ENCODE measurements at regions not wholly inside any gene's neighbourhood (a gene's known extent, or its start where the extent isn't known, plus 50 kb on each side); places are given as distances from the start of the nearest gene placed in this dataset.

DNA sequence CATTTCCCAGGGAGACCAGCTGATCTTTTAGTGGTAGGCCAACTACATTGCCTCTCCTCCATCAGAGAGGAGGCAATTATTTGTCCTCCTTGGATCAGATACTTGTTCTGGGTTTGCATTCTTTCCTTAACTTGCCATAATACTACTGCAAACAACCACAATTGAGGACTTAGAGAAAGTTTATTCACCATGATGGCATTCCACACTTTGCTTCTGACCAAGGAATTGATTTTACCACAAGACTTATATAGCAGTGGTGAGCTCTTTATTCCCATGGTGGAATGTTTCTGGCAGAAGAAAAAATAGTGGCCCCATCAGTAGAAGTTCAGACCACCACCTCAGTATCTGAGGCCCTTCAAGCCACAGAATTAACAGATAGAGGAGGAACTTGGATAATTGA, 123.9 kb upstream of the PPP3CA start:
- Histone ChIP-seq H3K4me2 (no peak overlapping the region), H3K79me2 (ENCODE audit: low read depth) (no peaks in the 10 kb centered on the region), H3K27me3 (no peaks in the 10 kb centered on the region), H3K36me3 (no peaks in the 10 kb centered on the region), H3F3A (ENCODE audit: low read depth) (no peaks in the 10 kb centered on the region), H2AFZ (replicated peaks) (no peak overlapping the region), H3K27ac (no peak overlapping the region), H3K9me3 (ENCODE audit: low read depth) (no peaks in the 10 kb centered on the region), H3K4me3 (no peak overlapping the region), H3K9ac (no peak overlapping the region), H3K4me1 (no peaks in the 10 kb centered on the region), H4K20me1 (ENCODE audit: low read depth) (no peaks in the 10 kb centered on the region)
- no peak overlapping the region for H3K4me3 Mint-ChIP-seq
- H3K27ac Mint-ChIP-seq = no peak overlapping the region
- no peaks in the 10 kb centered on the region for H3K36me3 Mint-ChIP-seq
- H3K9me3 Mint-ChIP-seq = no peaks in the 10 kb centered on the region
- H3K27me3 Mint-ChIP-seq (ENCODE audit: insufficient read depth, low read depth) = no peaks in the 10 kb centered on the region
- TF ChIP-seq, protein P1, sequence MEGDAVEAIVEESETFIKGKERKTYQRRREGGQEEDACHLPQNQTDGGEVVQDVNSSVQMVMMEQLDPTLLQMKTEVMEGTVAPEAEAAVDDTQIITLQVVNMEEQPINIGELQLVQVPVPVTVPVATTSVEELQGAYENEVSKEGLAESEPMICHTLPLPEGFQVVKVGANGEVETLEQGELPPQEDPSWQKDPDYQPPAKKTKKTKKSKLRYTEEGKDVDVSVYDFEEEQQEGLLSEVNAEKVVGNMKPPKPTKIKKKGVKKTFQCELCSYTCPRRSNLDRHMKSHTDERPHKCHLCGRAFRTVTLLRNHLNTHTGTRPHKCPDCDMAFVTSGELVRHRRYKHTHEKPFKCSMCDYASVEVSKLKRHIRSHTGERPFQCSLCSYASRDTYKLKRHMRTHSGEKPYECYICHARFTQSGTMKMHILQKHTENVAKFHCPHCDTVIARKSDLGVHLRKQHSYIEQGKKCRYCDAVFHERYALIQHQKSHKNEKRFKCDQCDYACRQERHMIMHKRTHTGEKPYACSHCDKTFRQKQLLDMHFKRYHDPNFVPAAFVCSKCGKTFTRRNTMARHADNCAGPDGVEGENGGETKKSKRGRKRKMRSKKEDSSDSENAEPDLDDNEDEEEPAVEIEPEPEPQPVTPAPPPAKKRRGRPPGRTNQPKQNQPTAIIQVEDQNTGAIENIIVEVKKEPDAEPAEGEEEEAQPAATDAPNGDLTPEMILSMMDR (IDR thresholded peaks at IDR 0.05) = no peak
- TF ChIP-seq EZH2phosphoT487 (IDR thresholded peaks at IDR 0.05) (no peak), EZH2 (IDR thresholded peaks at IDR 0.05) (no peak)
- no peak for DNase-seq (ENCODE audit: low spot score)
- no peaks in the 10 kb centered on the region for H3K4me1 Mint-ChIP-seq

DNA sequence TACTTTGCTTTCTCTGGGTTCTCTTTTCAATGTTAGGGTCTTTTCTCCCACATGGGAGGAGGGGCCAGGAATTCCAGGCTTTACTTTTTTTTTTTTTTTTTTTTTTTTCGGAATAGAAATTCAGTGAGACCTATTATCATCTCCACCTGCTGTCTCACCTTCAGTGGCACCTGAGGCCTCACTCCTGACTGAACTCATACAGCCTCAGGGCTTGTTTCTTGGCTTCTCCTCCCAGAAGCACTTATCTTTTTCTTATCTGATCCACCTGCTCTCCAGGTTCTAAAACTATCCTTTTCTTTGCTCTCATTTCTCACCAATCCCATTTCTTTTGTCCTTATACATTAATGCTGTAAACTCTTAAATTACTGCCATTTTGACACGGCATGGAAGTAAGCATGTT, 117.3 kb upstream of the PPP3CA start:
- H3K4me2 ChIP-seq = no peak overlapping the region
- Mint-ChIP-seq H3K36me3 (no peaks in the 10 kb centered on the region), H3K9me3 (no peaks in the 10 kb centered on the region), H3K27ac (no peak overlapping the region), H3K27me3 (ENCODE audit: insufficient read depth, low read depth) (no peaks in the 10 kb centered on the region), H3K4me1 (no peaks in the 10 kb centered on the region), H3K4me3 (no peak overlapping the region)
- no peaks in the 10 kb centered on the region for H4K20me1 ChIP-seq (ENCODE audit: low read depth)
- peaks cover 10% of the 10 kb centered on the region for H3K9me3 ChIP-seq (ENCODE audit: low read depth)
- H3K9ac ChIP-seq = no peak overlapping the region
- no peaks in the 10 kb centered on the region for H3K36me3 ChIP-seq
- H3K4me3 ChIP-seq = no peak overlapping the region
- H3K27ac ChIP-seq = no peak overlapping the region
- TF ChIP-seq, protein P1 (IDR thresholded peaks at IDR 0.05) = no peak
- no peak for TF ChIP-seq EZH2 (IDR thresholded peaks at IDR 0.05)
- TF ChIP-seq EZH2phosphoT487 (IDR thresholded peaks at IDR 0.05) = no peak
- H3K79me2 ChIP-seq (ENCODE audit: low read depth) = no peaks in the 10 kb centered on the region
- DNase-seq (ENCODE audit: low spot score) = no peak
- H3K4me1 ChIP-seq = peaks cover 5% of the 10 kb centered on the region
- no peaks in the 10 kb centered on the region for H3F3A ChIP-seq (ENCODE audit: low read depth)
- H3K27me3 ChIP-seq = no peaks in the 10 kb centered on the region
- no peak overlapping the region for H2AFZ ChIP-seq (replicated peaks)

GRCh38 chr4:101458914-101459313, 111.6 kb upstream of the PPP3CA start:
- Histone ChIP-seq H3K27ac (no peak overlapping the region), H3K4me1 (no peaks in the 10 kb centered on the region), H3K9me3 (ENCODE audit: low read depth) (peaks cover 10% of the 10 kb centered on the region), H3K9ac (no peak overlapping the region), H3F3A (ENCODE audit: low read depth) (no peaks in the 10 kb centered on the region), H2AFZ (replicated peaks) (no peak overlapping the region), H3K36me3 (no peaks in the 10 kb centered on the region), H3K79me2 (ENCODE audit: low read depth) (no peaks in the 10 kb centered on the region), H4K20me1 (ENCODE audit: low read depth) (no peaks in the 10 kb centered on the region), H3K4me3 (no peak overlapping the region), H3K27me3 (no peaks in the 10 kb centered on the region), H3K4me2 (no peak overlapping the region)
- TF ChIP-seq, protein P1 (IDR thresholded peaks at IDR 0.05) = no peak
- TF ChIP-seq EZH2phosphoT487 (IDR thresholded peaks at IDR 0.05) = no peak
- TF ChIP-seq EZH2 (IDR thresholded peaks at IDR 0.05) = no peak
- no peak for DNase-seq (ENCODE audit: low spot score)
- Mint-ChIP-seq H3K36me3 (no peaks in the 10 kb centered on the region), H3K27me3 (ENCODE audit: insufficient read depth, low read depth) (peaks cover 5% of the 10 kb centered on the region), H3K4me1 (no peaks in the 10 kb centered on the region), H3K4me3 (no peak overlapping the region), H3K27ac (no peak overlapping the region), H3K9me3 (peaks cover 7% of the 10 kb centered on the region)
